ENCODE measurements at regions not wholly inside any gene's neighbourhood (a gene's known extent, or its start where the extent isn't known, plus 50 kb on each side); places are given as distances from the start of the nearest gene placed in this dataset.
"Not testable (repeated sequence)": the region's sequence is repeated elsewhere in the genome, so short reads cannot be mapped to it uniquely, and the experiment has no call there.

- Histone ChIP-seq H3K4me3 (ENCODE audit: insufficient read depth, low read depth, low read length) (no peak overlapping the region), H3K27me3 (ENCODE audit: control insufficient read depth, insufficient read depth, low read length) (no peaks in the 10 kb centered on the region), H3K36me3 (replicated peaks; ENCODE audit: control insufficient read depth, insufficient read depth, low read length) (peaks cover 3% of the 10 kb centered on the region; the same call in 1 of the 2 replicates)
- DNase-seq, result no peak
Measured at GRCh38 chr10:53253221-53253620, 480.6 kb upstream of the MBL2 start.

- H3K36me3 ChIP-seq (replicated peaks; ENCODE audit: control insufficient read depth, insufficient read depth, low read length), result no peaks in the 10 kb centered on the region
- DNase-seq, result no peak
- no peak overlapping the region for H3K4me3 ChIP-seq (ENCODE audit: insufficient read depth, low read depth, low read length)
- no peaks in the 10 kb centered on the region for H3K27me3 ChIP-seq (ENCODE audit: control insufficient read depth, insufficient read depth, low read length)
Measured at GRCh38 chr10:53239873-53240272, 467.3 kb upstream of the MBL2 start.

GRCh38 chr10:53236941-53237340 is 464.4 kb upstream of the MBL2 start:
- DNase-seq, result no peak
- Histone ChIP-seq H3K36me3 (replicated peaks; ENCODE audit: control insufficient read depth, insufficient read depth, low read length) (no peaks in the 10 kb centered on the region), H3K27me3 (ENCODE audit: control insufficient read depth, insufficient read depth, low read length) (no peaks in the 10 kb centered on the region), H3K4me3 (ENCODE audit: insufficient read depth, low read depth, low read length) (no peak overlapping the region)

GRCh38 chr10:53233749-53234148 is 461.2 kb upstream of the MBL2 start:
- Histone ChIP-seq H3K27me3 (ENCODE audit: control insufficient read depth, insufficient read depth, low read length) (no peaks in the 10 kb centered on the region), H3K4me3 (ENCODE audit: insufficient read depth, low read depth, low read length) (no peak overlapping the region), H3K36me3 (replicated peaks; ENCODE audit: control insufficient read depth, insufficient read depth, low read length) (no peaks in the 10 kb centered on the region)
- DNase-seq, result no peak

- no peaks in the 10 kb centered on the region for H3K27me3 ChIP-seq (ENCODE audit: control insufficient read depth, insufficient read depth, low read length)
- no peak overlapping the region for H3K4me3 ChIP-seq (ENCODE audit: insufficient read depth, low read depth, low read length)
- H3K36me3 ChIP-seq (replicated peaks; ENCODE audit: control insufficient read depth, insufficient read depth, low read length), result no peaks in the 10 kb centered on the region
- no peak for DNase-seq
Measured at GRCh38 chr10:53230651-53231050, 458.1 kb upstream of the MBL2 start.

- peak; percentile 54 for DNase-seq
- H3K4me3 ChIP-seq (ENCODE audit: insufficient read depth, low read depth, low read length), result no peak overlapping the region
- no peaks in the 10 kb centered on the region for H3K27me3 ChIP-seq (ENCODE audit: control insufficient read depth, insufficient read depth, low read length)
- H3K36me3 ChIP-seq (replicated peaks; ENCODE audit: control insufficient read depth, insufficient read depth, low read length), result no peaks in the 10 kb centered on the region
Measured at GRCh38 chr10:53223851-53224250, 451.3 kb upstream of the MBL2 start.

- no peaks in the 10 kb centered on the region for H3K27me3 ChIP-seq (ENCODE audit: control insufficient read depth, insufficient read depth, low read length)
- H3K36me3 ChIP-seq (replicated peaks; ENCODE audit: control insufficient read depth, insufficient read depth, low read length), result no peaks in the 10 kb centered on the region
- H3K4me3 ChIP-seq (ENCODE audit: insufficient read depth, low read depth, low read length), result no peak overlapping the region
- no peak for DNase-seq
Measured at GRCh38 chr10:53222806-53223205, 450.2 kb upstream of the MBL2 start.

GRCh38 chr10:53209944-53210611 is 437.5 kb upstream of the MBL2 start:
- Histone ChIP-seq H3K36me3 (replicated peaks; ENCODE audit: control insufficient read depth, insufficient read depth, low read length) (no peaks in the 10 kb centered on the region), H3K4me3 (ENCODE audit: insufficient read depth, low read depth, low read length) (no peak overlapping the region), H3K27me3 (ENCODE audit: control insufficient read depth, insufficient read depth, low read length) (no peaks in the 10 kb centered on the region; the same call in 1 of the 2 replicates)
- peak; percentile 19 for DNase-seq

- H3K4me3 ChIP-seq (ENCODE audit: insufficient read depth, low read depth, low read length), result no peak overlapping the region
- DNase-seq, result no peak
Measured at GRCh38 chr10:53183733-53184132, 411.1 kb upstream of the MBL2 start.

GRCh38 chr10:53177468-53177867 is 404.9 kb upstream of the MBL2 start:
- Histone ChIP-seq H3K4me3 (ENCODE audit: insufficient read depth, low read depth, low read length) (no peak overlapping the region), H3K36me3 (replicated peaks; ENCODE audit: control insufficient read depth, insufficient read depth, low read length) (no peaks in the 10 kb centered on the region), H3K27me3 (ENCODE audit: control insufficient read depth, insufficient read depth, low read length) (no peaks in the 10 kb centered on the region)
- DNase-seq, result no peak

More at GRCh38 chr10:53183733-53184132, 411.1 kb upstream of the MBL2 start:
- no peaks in the 10 kb centered on the region for H3K27me3 ChIP-seq (ENCODE audit: control insufficient read depth, insufficient read depth, low read length)
- no peaks in the 10 kb centered on the region for H3K36me3 ChIP-seq (replicated peaks; ENCODE audit: control insufficient read depth, insufficient read depth, low read length)

- no peaks in the 10 kb centered on the region for H3K27me3 ChIP-seq (ENCODE audit: control insufficient read depth, insufficient read depth, low read length)
- no peaks in the 10 kb centered on the region for H3K36me3 ChIP-seq (replicated peaks; ENCODE audit: control insufficient read depth, insufficient read depth, low read length)
- no peak for DNase-seq
- no peak overlapping the region for H3K4me3 ChIP-seq (ENCODE audit: insufficient read depth, low read depth, low read length)
Measured at GRCh38 chr10:53166325-53166724, 393.7 kb upstream of the MBL2 start.

GRCh38 chr10:53162856-53163255 is 390.3 kb upstream of the MBL2 start:
- Histone ChIP-seq H3K4me3 (ENCODE audit: insufficient read depth, low read depth, low read length) (no peak overlapping the region), H3K27me3 (ENCODE audit: control insufficient read depth, insufficient read depth, low read length) (no peaks in the 10 kb centered on the region), H3K36me3 (replicated peaks; ENCODE audit: control insufficient read depth, insufficient read depth, low read length) (no peaks in the 10 kb centered on the region)
- no peak for DNase-seq

- no peaks in the 10 kb centered on the region for H3K27me3 ChIP-seq (ENCODE audit: control insufficient read depth, insufficient read depth, low read length)
- H3K36me3 ChIP-seq (replicated peaks; ENCODE audit: control insufficient read depth, insufficient read depth, low read length), result no peaks in the 10 kb centered on the region
- H3K4me3 ChIP-seq (ENCODE audit: insufficient read depth, low read depth, low read length), result no peak overlapping the region
- DNase-seq, result no peak
Measured at GRCh38 chr10:53161231-53161630, 388.6 kb upstream of the MBL2 start.

- not testable (repeated sequence) for H3K27me3 ChIP-seq (ENCODE audit: control insufficient read depth, insufficient read depth, low read length); DNase-seq; H3K36me3 ChIP-seq (replicated peaks; ENCODE audit: control insufficient read depth, insufficient read depth, low read length); H3K4me3 ChIP-seq (ENCODE audit: insufficient read depth, low read depth, low read length)
Measured at GRCh38 chr10:53155674-53156073, 383.1 kb upstream of the MBL2 start.

GRCh38 chr10:53153831-53154230 is 381.2 kb upstream of the MBL2 start:
- Histone ChIP-seq H3K36me3 (replicated peaks; ENCODE audit: control insufficient read depth, insufficient read depth, low read length) (no peaks in the 10 kb centered on the region), H3K4me3 (ENCODE audit: insufficient read depth, low read depth, low read length) (no peak overlapping the region), H3K27me3 (ENCODE audit: control insufficient read depth, insufficient read depth, low read length) (peaks cover 2% of the 10 kb centered on the region; the same call in 1 of the 2 replicates)
- DNase-seq, result no peak

GRCh38 chr10:53140506-53140905 is 367.9 kb upstream of the MBL2 start:
- no peaks in the 10 kb centered on the region for H3K36me3 ChIP-seq (replicated peaks; ENCODE audit: control insufficient read depth, insufficient read depth, low read length)
- no peak overlapping the region for H3K4me3 ChIP-seq (ENCODE audit: insufficient read depth, low read depth, low read length)
- no peak for DNase-seq
- no peaks in the 10 kb centered on the region for H3K27me3 ChIP-seq (ENCODE audit: control insufficient read depth, insufficient read depth, low read length)

Measured in H7 (cell line).